GM12892 (cell line): ENCODE measurements at regions not wholly inside any gene's neighbourhood (a gene's known extent, or its start where the extent isn't known, plus 50 kb on each side); places are given as distances from the start of the nearest gene placed in this dataset.

Experiments
- DNase-seq: peaks from one replicate; pipeline ENCODE4 v3.0.0; 2011; ENCODE audit not compliant: insufficient read length
- FAIRE-seq: peaks from 2 replicates; lab custom pipeline; 2011; peaks lifted over from hg19 to GRCh38; lab: Jason Lieb, UNC
- POLR2A ChIP-seq: IDR thresholded peaks from 2 replicates; pipeline ENCODE4 v1.6.1; 2011; ENCODE audit warnings: low read depth, low read length, control low read depth
- POLR2AphosphoS5 ChIP-seq: IDR thresholded peaks from 2 replicates; pipeline ENCODE4 v1.6.1; 2011; ENCODE audit warnings: low read depth, low read length, control low read depth
- TAF1 ChIP-seq: IDR thresholded peaks from 2 replicates; pipeline ENCODE4 v1.6.1; 2011; ENCODE audit warnings: low read depth, mild to moderate bottlenecking, control low read depth, low read length, borderline replicate concordance

- TF ChIP-seq POLR2AphosphoS5 (no peak), POLR2A (no peak), TAF1 (no peak)
- no peak for FAIRE-seq
- no peak for DNase-seq
Observed at GRCh38 chr21:25416669-25417068, 190.6 kb downstream of the MRPL39 start.

GRCh38 chr21:25412100-25412499 is 195.2 kb downstream of the MRPL39 start:
- DNase-seq = no peak
- peak; percentile 78 for FAIRE-seq
- no peak for TF ChIP-seq TAF1
- peak; percentile 31; the same call in 1 of the 2 replicates for TF ChIP-seq POLR2AphosphoS5

- TF ChIP-seq TAF1 (no peak), POLR2A (no peak), POLR2AphosphoS5 (no peak)
- no peak for DNase-seq
- no peak for FAIRE-seq
Observed at GRCh38 chr21:25409978-25410377, 197.3 kb downstream of the MRPL39 start.

GRCh38 chr21:25408666-25409065 is 198.6 kb downstream of the MRPL39 start:
- DNase-seq (no peak), FAIRE-seq (no peak)
- TF ChIP-seq POLR2A = no peak
- no peak for TF ChIP-seq POLR2AphosphoS5
- TF ChIP-seq TAF1 = no peak

GRCh38 chr21:25406887-25407579 is 200.2 kb downstream of the MRPL39 start:
- no peak for TF ChIP-seq POLR2A
- TF ChIP-seq POLR2AphosphoS5 = no peak; the same call in 1 of the 2 replicates
- TF ChIP-seq TAF1 = no peak
- no peak for DNase-seq
- peak; percentile 40 for FAIRE-seq

GRCh38 chr21:25405984-25406383 is 201.3 kb downstream of the MRPL39 start:
- DNase-seq (no peak), FAIRE-seq (peak; percentile 79)
- TF ChIP-seq POLR2AphosphoS5 (no peak), POLR2A (no peak), TAF1 (no peak)

- FAIRE-seq (no peak), DNase-seq (no peak)
- no peak for TF ChIP-seq POLR2A
- TF ChIP-seq TAF1 = no peak
- no peak for TF ChIP-seq POLR2AphosphoS5
Observed at GRCh38 chr21:25402134-25402961, 204.9 kb downstream of the MRPL39 start.

GRCh38 chr21:25400427-25400826 is 206.9 kb downstream of the MRPL39 start:
- no peak for TF ChIP-seq POLR2A
- DNase-seq (no peak), FAIRE-seq (peak; percentile 68)

- DNase-seq (no peak), FAIRE-seq (no peak)
- TF ChIP-seq TAF1 = no peak
- TF ChIP-seq POLR2A = no peak
- TF ChIP-seq POLR2AphosphoS5 = no peak
Observed at GRCh38 chr21:25398630-25399029, 208.7 kb downstream of the MRPL39 start.

- peak; percentile 27 for DNase-seq
- FAIRE-seq = peak; percentile 98
- peak; percentile 30; the same call in 1 of the 2 replicates for TF ChIP-seq POLR2A
- no peak for TF ChIP-seq TAF1
- peak; percentile 68 for TF ChIP-seq POLR2AphosphoS5
Observed at GRCh38 chr21:25396135-25396711, 211.1 kb downstream of the MRPL39 start.

- FAIRE-seq (peak; percentile 74), DNase-seq (no peak)
- no peak for TF ChIP-seq TAF1
- 0 out of 2 replicates have a peak, but pooled peaks have one; percentile 32 for TF ChIP-seq POLR2AphosphoS5
- no peak for TF ChIP-seq POLR2A
Observed at GRCh38 chr21:25391777-25392176, 215.5 kb downstream of the MRPL39 start.
